ENCODE measurements at regions not wholly inside any gene's neighbourhood (a gene's known extent, or its start where the extent isn't known, plus 50 kb on each side); places are given as distances from the start of the nearest gene placed in this dataset.

- Mint-ChIP-seq H3K36me3 (peaks cover 0 to 9% of the 10 kb centered on the region in 2 donors), H3K9me3 (peaks cover 0 to 6% (median 3%) of the 10 kb centered on the region in 7 donors), H3K27me3 (ENCODE audit: low read depth in 3 of 3) (peaks cover 11 to 19% (median 12%) of the 10 kb centered on the region in 3 donors), H3K4me3 (no peak overlapping the region), H3K4me1 (peaks cover 37% of the 10 kb centered on the region), H3K27ac (peak overlapping the region; percentile 87 to 95 (median 93))
- no peaks in the 10 kb centered on the region for H4K20me1 ChIP-seq (ENCODE audit: insufficient read depth, low read length)
- DNase-seq: no peak
- H3K27ac ChIP-seq (ENCODE audit: low read depth in 1 of 2, low read length in 2 of 2): peak overlapping the region; percentile 75 to 86
- peak overlapping the region in 1 of 3 experiments; percentile 51 for H3K4me3 ChIP-seq (replicated peaks in 1 of 3; ENCODE audit: low read depth in 2 of 3, low read length in 3 of 3)
- no peaks in the 10 kb centered on the region for H3K36me3 ChIP-seq (replicated peaks in 1 of 2; ENCODE audit: control insufficient read depth in 1 of 2, insufficient read depth in 2 of 2, low read length in 2 of 2)
- peak overlapping the region; percentile 64 for H3K4me2 ChIP-seq (replicated peaks; ENCODE audit: extremely low read depth, low read length, poor library complexity, severe bottlenecking)
- H3K27me3 ChIP-seq (ENCODE audit: control insufficient read depth in 2 of 2, insufficient read depth in 2 of 2, low read length in 2 of 2): peaks cover 7 to 8% of the 10 kb centered on the region in 2 donors
- TF ChIP-seq, protein P1, sequence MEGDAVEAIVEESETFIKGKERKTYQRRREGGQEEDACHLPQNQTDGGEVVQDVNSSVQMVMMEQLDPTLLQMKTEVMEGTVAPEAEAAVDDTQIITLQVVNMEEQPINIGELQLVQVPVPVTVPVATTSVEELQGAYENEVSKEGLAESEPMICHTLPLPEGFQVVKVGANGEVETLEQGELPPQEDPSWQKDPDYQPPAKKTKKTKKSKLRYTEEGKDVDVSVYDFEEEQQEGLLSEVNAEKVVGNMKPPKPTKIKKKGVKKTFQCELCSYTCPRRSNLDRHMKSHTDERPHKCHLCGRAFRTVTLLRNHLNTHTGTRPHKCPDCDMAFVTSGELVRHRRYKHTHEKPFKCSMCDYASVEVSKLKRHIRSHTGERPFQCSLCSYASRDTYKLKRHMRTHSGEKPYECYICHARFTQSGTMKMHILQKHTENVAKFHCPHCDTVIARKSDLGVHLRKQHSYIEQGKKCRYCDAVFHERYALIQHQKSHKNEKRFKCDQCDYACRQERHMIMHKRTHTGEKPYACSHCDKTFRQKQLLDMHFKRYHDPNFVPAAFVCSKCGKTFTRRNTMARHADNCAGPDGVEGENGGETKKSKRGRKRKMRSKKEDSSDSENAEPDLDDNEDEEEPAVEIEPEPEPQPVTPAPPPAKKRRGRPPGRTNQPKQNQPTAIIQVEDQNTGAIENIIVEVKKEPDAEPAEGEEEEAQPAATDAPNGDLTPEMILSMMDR (IDR thresholded peaks at IDR 0.05): no peak
- H3K79me2 ChIP-seq (ENCODE audit: insufficient read depth, low read length): no peaks in the 10 kb centered on the region
- WGBS (ENCODE audit: insufficient coverage): 90% methylated on average over 2 of the region's 3 CpGs
- intact Hi-C loops (cut with micrococcal nuclease): loop anchor here in 1 of 2 donors (10.0 kb wide), 1 partner anchor 51 kb away; no protein-coding TSS in a partner anchor
- H2AFZ ChIP-seq (ENCODE audit: insufficient read depth, low read depth, low read length, poor library complexity, severe bottlenecking): peak overlapping the region; percentile 15
- no peak overlapping the region for H3K9ac ChIP-seq (ENCODE audit: insufficient read depth, low read length, poor library complexity, severe bottlenecking)
- peaks cover 35% of the 10 kb centered on the region in 2 donors for H3K4me1 ChIP-seq (ENCODE audit: control insufficient read depth in 1 of 2, insufficient read depth in 2 of 2, low read length in 2 of 2)
- no peaks in the 10 kb centered on the region for H3K9me3 ChIP-seq (replicated peaks in 1 of 2; ENCODE audit: control insufficient read depth in 1 of 2, insufficient read depth in 1 of 2, low read length in 2 of 2)
These were observed 104.8 kb downstream of the MAFB start for GRCh38 chr20:40584130-40584809.

DNA sequence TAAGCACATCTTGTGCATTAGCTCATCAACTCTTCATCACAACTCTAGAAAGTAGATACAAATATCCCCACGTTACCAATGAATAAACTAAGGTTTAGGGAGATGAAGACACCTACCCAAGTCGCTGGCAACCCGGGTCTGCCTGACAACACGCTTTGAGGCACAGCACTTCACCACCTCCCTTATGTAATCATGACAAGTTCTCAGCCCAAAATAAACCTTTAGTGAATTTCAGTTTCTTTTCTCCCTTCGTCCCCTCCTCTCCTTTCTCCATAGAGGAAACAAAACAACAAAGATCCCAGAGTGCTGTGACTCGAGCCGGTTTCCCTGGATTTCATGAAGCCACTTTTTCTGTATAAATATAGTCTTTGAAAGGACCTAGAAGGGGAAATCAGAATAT lies 105.4 kb downstream of the MAFB start:
- Histone ChIP-seq H3K4me1 (ENCODE audit: control insufficient read depth in 1 of 2, insufficient read depth in 2 of 2, low read length in 2 of 2) (peaks cover 35% of the 10 kb centered on the region in 2 donors), H3K79me2 (ENCODE audit: insufficient read depth, low read length) (no peaks in the 10 kb centered on the region), H3K27ac (ENCODE audit: low read depth in 1 of 2, low read length in 2 of 2) (peak overlapping the region; percentile 75 to 86), H3K4me3 (replicated peaks in 1 of 3; ENCODE audit: low read depth in 2 of 3, low read length in 3 of 3) (peak overlapping the region in 1 of 3 experiments; percentile 51), H3K9me3 (replicated peaks in 1 of 2; ENCODE audit: control insufficient read depth in 1 of 2, insufficient read depth in 1 of 2, low read length in 2 of 2) (no peaks in the 10 kb centered on the region), H3K27me3 (ENCODE audit: control insufficient read depth in 2 of 2, insufficient read depth in 2 of 2, low read length in 2 of 2) (peaks cover 2 to 4% of the 10 kb centered on the region in 2 donors), H2AFZ (ENCODE audit: insufficient read depth, low read depth, low read length, poor library complexity, severe bottlenecking) (peak overlapping the region; percentile 15), H3K36me3 (replicated peaks in 1 of 2; ENCODE audit: control insufficient read depth in 1 of 2, insufficient read depth in 2 of 2, low read length in 2 of 2) (no peaks in the 10 kb centered on the region), H3K9ac (ENCODE audit: insufficient read depth, low read length, poor library complexity, severe bottlenecking) (peak overlapping the region; percentile 25), H4K20me1 (ENCODE audit: insufficient read depth, low read length) (no peaks in the 10 kb centered on the region), H3K4me2 (replicated peaks; ENCODE audit: extremely low read depth, low read length, poor library complexity, severe bottlenecking) (peak overlapping the region; percentile 64)
- Mint-ChIP-seq H3K9me3 (peaks cover 0 to 4% (median 2%) of the 10 kb centered on the region in 7 donors), H3K27me3 (ENCODE audit: low read depth in 3 of 3) (peaks cover 5 to 20% (median 8%) of the 10 kb centered on the region in 3 donors), H3K4me1 (peaks cover 35% of the 10 kb centered on the region), H3K4me3 (peak overlapping the region in 1 of 2 donors; percentile 85), H3K27ac (peak overlapping the region; percentile 87 to 95 (median 93)), H3K36me3 (peaks cover 0 to 8% of the 10 kb centered on the region in 2 donors)
- TF ChIP-seq, protein P1 (IDR thresholded peaks at IDR 0.05): no peak
- no CpG with 5 or more reads among the region's 7 CpGs for WGBS (ENCODE audit: insufficient coverage)
- intact Hi-C loops (cut with micrococcal nuclease): loop anchor here in 1 of 2 donors (10.0 kb wide), 1 partner anchor 51 kb away; no protein-coding TSS in a partner anchor
- peak; percentile 43 to 54 (median 52) for DNase-seq
